GM18507 (cell line): ENCODE measurements at regions not wholly inside any gene's neighbourhood (a gene's known extent, or its start where the extent isn't known, plus 50 kb on each side); places are given as distances from the start of the nearest gene placed in this dataset.

ENCODE experiments used
- DNase-seq: peaks from one replicate; pipeline ENCODE4 v3.0.0; 2011; ENCODE audit warnings: low read depth; ENCODE audit not compliant: insufficient read length; ENCODE audit errors: extremely low spot score
- FAIRE-seq: peaks from 2 replicates; lab custom pipeline; 2011; peaks lifted over from hg19 to GRCh38; lab: Jason Lieb, UNC

DNA sequence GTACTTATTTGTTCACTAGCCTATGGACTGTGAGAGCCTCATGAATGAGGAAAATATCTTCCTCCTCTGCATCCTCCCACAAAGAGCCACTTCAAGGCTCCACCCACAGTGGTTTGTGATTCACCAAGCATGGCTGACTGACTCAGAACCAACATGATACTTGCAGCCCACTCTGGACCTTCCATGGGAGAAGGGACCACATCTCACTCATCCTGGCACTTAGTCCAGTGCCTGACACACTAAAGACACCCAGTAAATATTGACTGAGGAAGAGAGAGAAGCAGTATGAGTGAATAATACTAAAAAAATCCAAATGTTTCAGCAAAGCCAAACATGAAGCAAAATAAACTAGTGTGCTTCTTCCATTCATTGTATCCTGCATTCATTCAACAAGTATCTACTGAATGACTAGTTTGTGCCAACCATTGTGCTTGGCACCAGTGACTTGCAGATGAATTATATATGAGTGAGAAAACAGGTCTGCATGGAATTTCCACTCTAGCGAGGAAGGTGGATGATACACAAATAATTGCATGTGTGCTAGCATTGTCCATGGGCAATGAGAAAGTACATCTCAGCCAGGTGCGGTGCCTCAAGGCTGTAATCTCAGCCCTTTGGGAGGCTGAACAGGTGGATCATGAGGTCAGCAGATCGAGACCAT is 54.9 kb upstream of the BLID start:
- DNase-seq: no peak
- FAIRE-seq: no peak

DNA sequence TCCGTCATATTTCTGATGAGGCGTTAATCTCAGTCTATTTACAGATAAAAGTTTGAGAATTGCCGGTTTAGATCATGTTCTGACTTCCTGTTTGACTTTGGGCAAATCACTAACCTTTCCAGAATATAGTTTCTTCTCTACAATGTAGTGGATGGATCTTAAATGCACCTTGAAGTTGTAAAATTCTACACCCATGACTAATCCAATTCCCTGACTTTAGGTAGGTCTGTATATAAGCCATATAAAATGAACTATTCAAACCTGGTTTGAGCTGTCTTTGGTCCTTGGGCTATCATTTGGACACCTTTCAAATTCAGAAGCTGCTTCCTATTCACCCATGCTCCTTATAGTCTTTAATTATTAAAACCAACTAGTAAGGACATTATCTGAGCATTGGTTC is 52.2 kb upstream of the BLID start:
- DNase-seq (no peak), FAIRE-seq (no peak)

DNA sequence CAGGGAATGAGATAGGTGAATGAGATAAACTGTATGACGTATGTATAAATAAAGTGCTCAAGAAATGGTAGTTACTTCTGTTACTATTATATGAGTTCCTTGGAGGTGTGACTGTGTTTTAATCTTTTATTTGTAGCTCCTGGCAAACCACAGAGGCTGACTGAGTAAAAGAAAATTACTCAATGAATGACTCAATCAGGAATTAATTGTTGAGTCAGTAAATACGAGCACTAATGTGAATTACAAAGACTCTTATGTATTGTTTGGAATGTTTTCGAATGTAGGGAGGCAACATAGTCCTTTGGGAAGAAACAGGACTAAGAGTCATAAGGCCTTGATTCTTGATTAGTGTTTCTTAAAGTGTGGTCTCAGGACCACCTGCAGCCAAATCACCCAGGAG is 51.1 kb upstream of the BLID start:
- no peak for DNase-seq
- no peak for FAIRE-seq

DNA sequence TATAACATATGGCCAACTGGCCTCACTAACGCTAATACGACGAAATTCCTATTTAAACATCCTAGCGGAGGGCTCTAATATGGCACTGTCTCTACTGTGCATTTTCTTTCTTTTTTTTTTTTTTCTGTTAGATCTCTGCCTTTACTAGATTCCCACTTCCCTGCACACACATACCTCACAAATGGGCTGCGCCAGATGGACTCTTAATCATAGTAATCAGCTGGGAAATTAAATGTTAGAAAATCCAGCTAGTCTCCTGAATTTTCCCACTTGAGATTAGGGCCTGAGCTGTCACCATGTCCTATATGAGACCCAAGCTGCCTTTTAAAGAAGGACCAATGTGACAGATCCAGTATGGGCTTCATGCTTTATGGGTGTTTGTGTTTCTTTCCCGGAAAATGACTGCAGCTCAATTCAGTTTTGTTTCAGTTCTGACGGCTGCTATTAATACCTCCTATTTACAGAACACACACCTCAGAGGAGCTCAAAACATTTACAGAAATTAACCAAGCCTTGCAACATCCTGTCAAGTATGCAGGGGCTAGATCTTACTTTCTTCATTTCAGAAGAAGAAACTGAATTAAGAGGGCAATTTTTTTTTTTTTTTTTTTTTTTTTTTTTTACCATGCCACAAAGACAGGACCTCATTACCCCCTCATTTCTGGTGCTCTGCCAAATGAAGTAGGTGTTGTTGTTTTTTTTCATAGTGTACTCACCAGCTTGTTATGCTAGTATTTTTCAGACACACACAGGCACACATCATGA is 49.8 kb upstream of the BLID start:
- FAIRE-seq: no peak

More for the DNA sequence above, 49.8 kb upstream of the BLID start:
- no peak for DNase-seq
